Cardiac muscle cell (in vitro differentiated cells and primary cell): ENCODE measurements at regions not wholly inside any gene's neighbourhood (a gene's known extent, or its start where the extent isn't known, plus 50 kb on each side); places are given as distances from the start of the nearest gene placed in this dataset.
"Not testable (repeated sequence)": the region's sequence is repeated elsewhere in the genome, so short reads cannot be mapped to it uniquely, and the experiment has no call there.

Experiments
- DNase-seq, 2 donors: peaks; one replicate each; pipeline versions ENCODE4 v3.0.0 to v3.0.0-alpha.2; 2010 to 2017; ENCODE audit warnings: low read depth in 1 of 2, low spot score in 1 of 2
- H3K27ac ChIP-seq: fragments of 200-600 bp; sonication (generic); 2 replicates; pipeline ENCODE4 v1.5.1; 2016
- H3K27me3 ChIP-seq: fragments of 200-600 bp; sonication (generic); 2 replicates; pipeline ENCODE4 v1.6.0; 2016; ENCODE audit warnings: control low read depth
- H3K36me3 ChIP-seq: fragments of 200-600 bp; sonication (generic); 2 replicates; pipeline ENCODE4 v1.5.1; 2016; ENCODE audit warnings: control low read depth
- H3K4me1 ChIP-seq: fragments of 200-600 bp; sonication (generic); 2 replicates; pipeline ENCODE4 v1.8.1; 2017; ENCODE audit warnings: low read depth, mild to moderate bottlenecking, mixed run types
- H3K4me3 ChIP-seq: fragments of 200-600 bp; sonication (generic); 2 replicates; pipeline ENCODE4 v1.5.1; 2016; ENCODE audit warnings: mild to moderate bottlenecking
- H3K9me3 ChIP-seq: fragments of 200-600 bp; sonication (generic); 2 replicates; pipeline ENCODE4 v1.5.1; 2017; ENCODE audit warnings: low read depth, mild to moderate bottlenecking, control low read depth
- TF ChIP-seq, protein P1 (sequence below): IDR thresholded peaks from 2 replicates; pipeline ENCODE4 v1.5.1; 2012; ENCODE audit warnings: low read depth, mild to moderate bottlenecking, low read length

DNA sequence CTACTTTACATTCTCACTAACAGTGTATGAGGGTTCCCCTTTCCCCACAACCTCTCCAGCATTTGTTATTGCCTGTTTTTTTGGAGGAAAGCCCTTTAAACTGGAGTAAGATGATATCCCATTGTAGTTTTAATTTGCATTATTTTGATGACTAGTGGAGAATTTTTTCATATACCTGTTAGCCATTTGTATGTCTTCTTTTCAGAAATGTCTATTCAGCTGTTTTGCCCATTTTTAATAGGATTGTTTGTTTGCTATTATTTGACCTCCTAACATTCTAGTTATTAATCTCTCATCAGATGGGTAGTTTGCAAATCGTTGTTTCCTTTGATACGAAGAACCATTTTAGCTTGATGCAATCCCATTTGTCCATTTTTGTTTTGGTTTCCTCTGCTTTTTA, 165.0 kb downstream of the GLUL start:
- DNase-seq: no peak
- Histone ChIP-seq H3K4me3 (no peak overlapping the region), H3K4me1 (peaks cover 11% of the 10 kb centered on the region), H3K36me3 (no peaks in the 10 kb centered on the region), H3K9me3 (no peaks in the 10 kb centered on the region), H3K27ac (no peak overlapping the region), H3K27me3 (no peaks in the 10 kb centered on the region)
- TF ChIP-seq, protein P1, sequence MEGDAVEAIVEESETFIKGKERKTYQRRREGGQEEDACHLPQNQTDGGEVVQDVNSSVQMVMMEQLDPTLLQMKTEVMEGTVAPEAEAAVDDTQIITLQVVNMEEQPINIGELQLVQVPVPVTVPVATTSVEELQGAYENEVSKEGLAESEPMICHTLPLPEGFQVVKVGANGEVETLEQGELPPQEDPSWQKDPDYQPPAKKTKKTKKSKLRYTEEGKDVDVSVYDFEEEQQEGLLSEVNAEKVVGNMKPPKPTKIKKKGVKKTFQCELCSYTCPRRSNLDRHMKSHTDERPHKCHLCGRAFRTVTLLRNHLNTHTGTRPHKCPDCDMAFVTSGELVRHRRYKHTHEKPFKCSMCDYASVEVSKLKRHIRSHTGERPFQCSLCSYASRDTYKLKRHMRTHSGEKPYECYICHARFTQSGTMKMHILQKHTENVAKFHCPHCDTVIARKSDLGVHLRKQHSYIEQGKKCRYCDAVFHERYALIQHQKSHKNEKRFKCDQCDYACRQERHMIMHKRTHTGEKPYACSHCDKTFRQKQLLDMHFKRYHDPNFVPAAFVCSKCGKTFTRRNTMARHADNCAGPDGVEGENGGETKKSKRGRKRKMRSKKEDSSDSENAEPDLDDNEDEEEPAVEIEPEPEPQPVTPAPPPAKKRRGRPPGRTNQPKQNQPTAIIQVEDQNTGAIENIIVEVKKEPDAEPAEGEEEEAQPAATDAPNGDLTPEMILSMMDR: no peak

DNA sequence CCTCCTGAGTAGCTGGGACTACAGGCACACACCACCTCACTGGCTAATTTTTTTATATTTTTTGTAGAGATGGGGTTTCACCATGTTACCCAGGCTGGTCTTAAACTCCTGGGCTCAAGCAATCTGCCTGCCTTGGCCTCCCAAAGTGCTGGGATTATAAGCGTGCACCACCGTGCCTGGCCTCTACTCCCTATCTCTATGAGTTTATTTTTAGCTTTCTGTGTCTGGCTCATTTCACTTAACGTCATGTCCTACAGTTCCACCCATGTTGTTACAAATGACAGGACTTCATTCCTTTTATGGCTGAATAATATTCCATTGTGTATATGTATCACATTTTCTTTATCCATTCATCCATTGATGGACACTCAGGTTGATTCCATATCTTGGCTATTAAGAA, 164.2 kb upstream of the ZNF648 start:
- peaks cover 11% of the 10 kb centered on the region for H3K4me1 ChIP-seq
- H3K27me3 ChIP-seq, H3K27ac ChIP-seq, DNase-seq, H3K9me3 ChIP-seq, H3K36me3 ChIP-seq, H3K4me3 ChIP-seq: not testable (repeated sequence)

GRCh38 chr1:182221990-182222389, 160.5 kb upstream of the ZNF648 start:
- H3K27me3 ChIP-seq, DNase-seq, H3K27ac ChIP-seq, H3K9me3 ChIP-seq, H3K4me1 ChIP-seq, H3K36me3 ChIP-seq, H3K4me3 ChIP-seq: not testable (repeated sequence)

- H3K27me3 ChIP-seq, DNase-seq: not testable (repeated sequence)
These were observed 159.9 kb upstream of the ZNF648 start for GRCh38 chr1:182221367-182221766.

DNA sequence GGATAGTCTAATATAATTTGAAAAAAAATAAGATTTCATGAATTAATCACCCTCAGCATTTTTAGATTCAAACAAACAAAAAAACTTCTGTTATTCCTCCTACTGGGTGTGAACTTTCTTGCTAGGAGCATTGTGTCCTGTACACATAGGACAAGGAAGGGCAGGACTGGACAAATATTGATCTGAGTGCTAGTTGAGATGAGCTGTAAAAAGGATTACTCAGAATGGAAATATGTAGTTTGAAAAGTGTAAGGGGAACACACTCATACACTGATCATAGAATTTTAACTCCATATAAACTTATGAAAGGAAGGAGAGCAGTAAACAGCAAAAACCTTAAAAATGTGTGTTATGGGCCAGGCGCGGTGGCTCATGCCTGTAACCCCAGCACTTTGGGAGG, 156.5 kb upstream of the ZNF648 start:
- Histone ChIP-seq H3K4me3 (no peak overlapping the region), H3K36me3 (no peaks in the 10 kb centered on the region), H3K27me3 (no peaks in the 10 kb centered on the region), H3K27ac (no peak overlapping the region), H3K9me3 (no peaks in the 10 kb centered on the region), H3K4me1 (no peaks in the 10 kb centered on the region)
- TF ChIP-seq, protein P1: no peak
- no peak for DNase-seq

More at GRCh38 chr1:182221367-182221766, 159.9 kb upstream of the ZNF648 start:
- H3K4me3 ChIP-seq, H3K9me3 ChIP-seq, H3K4me1 ChIP-seq, H3K27ac ChIP-seq, H3K36me3 ChIP-seq: not testable (repeated sequence)

GRCh38 chr1:182217071-182217470, 155.6 kb upstream of the ZNF648 start:
- H3K4me1 ChIP-seq: no peaks in the 10 kb centered on the region
- TF ChIP-seq, protein P1: no peak
- no peaks in the 10 kb centered on the region for H3K9me3 ChIP-seq
- H3K27me3 ChIP-seq: peaks cover 4% of the 10 kb centered on the region
- no peaks in the 10 kb centered on the region for H3K36me3 ChIP-seq
- no peak overlapping the region for H3K27ac ChIP-seq
- H3K4me3 ChIP-seq: no peak overlapping the region
- no peak for DNase-seq

GRCh38 chr1:182215764-182216163, 154.3 kb upstream of the ZNF648 start:
- Histone ChIP-seq H3K27ac (no peak overlapping the region), H3K4me3 (no peak overlapping the region), H3K36me3 (no peaks in the 10 kb centered on the region), H3K9me3 (no peaks in the 10 kb centered on the region), H3K27me3 (peaks cover 4% of the 10 kb centered on the region), H3K4me1 (no peaks in the 10 kb centered on the region)
- TF ChIP-seq, protein P1: no peak
- no peak for DNase-seq
